HEK293T (cell line): ENCODE measurements at regions not wholly inside any gene's neighbourhood (a gene's known extent, or its start where the extent isn't known, plus 50 kb on each side); places are given as distances from the start of the nearest gene placed in this dataset.
"Not testable (repeated sequence)": the region's sequence is repeated elsewhere in the genome, so short reads cannot be mapped to it uniquely, and the experiment has no call there.

Source experiments
- BHLHE40 ChIP-seq: fragments of 450-650 bp; IDR thresholded peaks from 2 replicates; pipeline ENCODE4 v1.6.1; 2016; ENCODE audit warnings: mild to moderate bottlenecking, moderate library complexity, borderline replicate concordance
- ELF4 ChIP-seq: fragments of 450-650 bp; IDR thresholded peaks from 2 replicates; pipeline ENCODE4 v1.6.1; 2017; ENCODE audit warnings: antibody characterized with exemption
- FOXA1 ChIP-seq: fragments of 450-650 bp; IDR thresholded peaks from 2 replicates; pipeline ENCODE4 v1.6.1; 2016; ENCODE audit warnings: mild to moderate bottlenecking
- FOXM1 ChIP-seq: fragments of 450-650 bp; IDR thresholded peaks from 2 replicates; pipeline ENCODE4 v1.6.1; 2017; ENCODE audit warnings: mild to moderate bottlenecking, borderline replicate concordance
- L3MBTL2 ChIP-seq: fragments of 450-650 bp; conservative IDR thresholded peaks from 2 replicates; pipeline ENCODE4 v1.6.1; 2016; ENCODE audit warnings: mild to moderate bottlenecking
- LEF1 ChIP-seq: fragments of 450-650 bp; IDR thresholded peaks from 2 replicates; pipeline ENCODE4 v1.6.1; 2017; ENCODE audit warnings: mild to moderate bottlenecking, borderline replicate concordance
- SP1 ChIP-seq: fragments of 450-650 bp; IDR thresholded peaks from 2 replicates; pipeline ENCODE4 v1.6.1; 2017
- SUZ12 ChIP-seq: fragments of 450-650 bp; IDR thresholded peaks from 2 replicates; pipeline ENCODE4 v1.6.1; 2016; ENCODE audit warnings: mild to moderate bottlenecking
- ZNF384 ChIP-seq: fragments of 450-650 bp; IDR thresholded peaks from 2 replicates; pipeline ENCODE4 v1.6.1; 2016

DNA sequence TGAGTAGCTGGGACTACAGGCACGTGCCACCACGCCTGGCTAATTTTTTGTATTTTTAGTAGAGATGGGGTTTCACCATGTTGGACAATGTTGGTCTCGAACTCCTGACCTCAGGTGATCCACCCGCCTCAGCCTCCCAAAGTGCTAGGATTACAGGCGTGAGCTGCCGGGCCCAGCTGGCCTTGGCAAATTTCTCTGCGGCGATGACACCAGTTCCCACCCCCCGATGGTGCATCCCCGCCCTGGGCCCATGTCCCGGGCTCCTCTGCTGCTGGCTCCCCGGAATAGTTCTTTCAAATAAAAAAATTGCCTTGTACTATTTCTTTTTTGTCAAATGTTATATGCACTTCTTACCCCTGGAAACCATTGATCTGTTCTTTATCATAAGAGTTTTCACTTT is 171.5 kb upstream of the SPHKAP start:
- TF ChIP-seq LEF1, FOXM1, SUZ12, SP1, FOXA1, ELF4, BHLHE40, ZNF384, L3MBTL2: not testable (repeated sequence)
